ENCODE measurements at regions not wholly inside any gene's neighbourhood (a gene's known extent, or its start where the extent isn't known, plus 50 kb on each side); places are given as distances from the start of the nearest gene placed in this dataset.
"Not testable (repeated sequence)": the region's sequence is repeated elsewhere in the genome, so short reads cannot be mapped to it uniquely, and the experiment has no call there.

DNA sequence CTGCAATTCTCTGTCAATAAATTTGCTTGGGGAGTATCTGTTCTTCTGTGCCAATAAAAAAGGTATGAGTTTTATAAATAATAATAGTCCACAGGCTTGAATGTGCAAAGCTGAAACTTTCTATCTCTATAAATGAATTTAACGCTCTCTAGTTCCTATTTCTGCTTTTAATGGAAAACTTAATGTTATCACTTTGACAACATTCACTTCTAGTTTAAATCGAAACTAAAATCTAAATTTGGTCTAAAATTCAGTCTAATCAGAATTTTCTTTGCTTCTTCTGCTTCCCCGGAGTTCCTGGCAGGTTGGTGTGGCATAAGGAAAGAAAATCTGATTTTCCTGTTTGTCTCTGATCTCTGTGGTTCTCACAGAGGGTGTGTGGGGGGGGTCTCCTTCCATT lies 450.1 kb upstream of the TBL1XR1 start:
- TF ChIP-seq, protein P1, sequence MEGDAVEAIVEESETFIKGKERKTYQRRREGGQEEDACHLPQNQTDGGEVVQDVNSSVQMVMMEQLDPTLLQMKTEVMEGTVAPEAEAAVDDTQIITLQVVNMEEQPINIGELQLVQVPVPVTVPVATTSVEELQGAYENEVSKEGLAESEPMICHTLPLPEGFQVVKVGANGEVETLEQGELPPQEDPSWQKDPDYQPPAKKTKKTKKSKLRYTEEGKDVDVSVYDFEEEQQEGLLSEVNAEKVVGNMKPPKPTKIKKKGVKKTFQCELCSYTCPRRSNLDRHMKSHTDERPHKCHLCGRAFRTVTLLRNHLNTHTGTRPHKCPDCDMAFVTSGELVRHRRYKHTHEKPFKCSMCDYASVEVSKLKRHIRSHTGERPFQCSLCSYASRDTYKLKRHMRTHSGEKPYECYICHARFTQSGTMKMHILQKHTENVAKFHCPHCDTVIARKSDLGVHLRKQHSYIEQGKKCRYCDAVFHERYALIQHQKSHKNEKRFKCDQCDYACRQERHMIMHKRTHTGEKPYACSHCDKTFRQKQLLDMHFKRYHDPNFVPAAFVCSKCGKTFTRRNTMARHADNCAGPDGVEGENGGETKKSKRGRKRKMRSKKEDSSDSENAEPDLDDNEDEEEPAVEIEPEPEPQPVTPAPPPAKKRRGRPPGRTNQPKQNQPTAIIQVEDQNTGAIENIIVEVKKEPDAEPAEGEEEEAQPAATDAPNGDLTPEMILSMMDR (IDR thresholded peaks at IDR 0.05; ENCODE audit: control insufficient read depth, insufficient read depth, low read depth, low read length, missing control alignments): no peak
- no peak for DNase-seq (ENCODE audit: low read depth)
- H3K4me3 ChIP-seq (ENCODE audit: control insufficient read depth, low read depth, low read length): no peak overlapping the region

DNA sequence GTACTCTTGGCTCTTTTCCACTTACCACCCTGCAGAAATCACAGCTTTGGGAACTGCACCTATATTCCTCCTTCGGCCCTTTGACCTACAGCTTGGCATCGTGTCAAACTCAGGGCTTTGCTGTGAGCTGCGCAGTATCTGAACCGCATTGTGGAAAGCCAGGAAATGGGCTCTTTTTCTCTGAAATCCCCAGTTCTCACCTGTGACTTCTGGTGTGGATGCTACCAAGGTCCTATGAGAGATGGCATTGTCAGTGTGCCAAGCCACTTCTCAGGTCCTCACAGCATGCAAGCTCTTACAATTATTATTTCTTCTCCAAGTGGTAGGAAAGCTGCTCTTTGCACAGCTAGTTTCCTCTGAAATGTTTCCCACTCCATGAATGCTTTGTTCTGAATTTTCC lies 450.6 kb upstream of the TBL1XR1 start:
- no peak overlapping the region for H3K4me3 ChIP-seq (ENCODE audit: control insufficient read depth, low read depth, low read length)
- DNase-seq (ENCODE audit: low read depth): no peak
- TF ChIP-seq, protein P1 (IDR thresholded peaks at IDR 0.05; ENCODE audit: control insufficient read depth, insufficient read depth, low read depth, low read length, missing control alignments): no peak

DNA sequence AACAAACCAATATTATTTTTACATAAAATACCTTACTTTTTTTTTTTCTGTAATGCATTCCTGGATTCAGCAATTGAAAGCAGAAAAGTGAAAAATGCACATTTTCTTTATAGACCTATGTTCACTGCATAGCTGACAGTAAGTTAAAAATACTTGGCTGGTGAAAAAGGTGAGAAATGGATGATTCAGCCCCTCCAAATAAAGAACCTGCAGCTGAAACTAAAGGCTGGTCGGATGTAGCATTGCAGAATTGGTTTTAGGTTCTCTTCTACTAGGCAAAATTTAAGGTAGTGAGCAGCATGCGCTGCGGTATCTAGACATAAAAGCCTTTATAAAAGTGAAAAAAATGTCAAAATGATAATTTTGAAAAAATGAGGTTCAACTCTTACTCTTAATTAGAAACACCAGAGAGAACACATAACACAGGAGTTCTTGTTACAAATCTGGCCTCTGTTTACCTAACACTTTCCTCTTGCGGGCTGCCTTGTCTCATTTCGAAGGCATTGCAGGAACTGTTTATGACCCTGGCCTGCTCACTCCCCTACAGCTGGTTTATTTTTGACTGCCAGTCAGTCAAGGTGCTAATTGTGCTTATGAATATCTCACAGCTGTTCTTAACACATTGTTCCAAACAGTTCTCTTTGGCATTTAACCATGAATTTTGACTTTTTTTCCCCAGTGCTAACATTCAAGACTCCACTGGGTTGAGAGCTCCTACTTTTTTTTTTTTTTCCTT lies 455.4 kb upstream of the TBL1XR1 start:
- no peak overlapping the region for H3K4me3 ChIP-seq (ENCODE audit: control insufficient read depth, low read depth, low read length)
- TF ChIP-seq, protein P1 (IDR thresholded peaks at IDR 0.05; ENCODE audit: control insufficient read depth, insufficient read depth, low read depth, low read length, missing control alignments): no peak
- DNase-seq (ENCODE audit: low read depth): no peak

DNA sequence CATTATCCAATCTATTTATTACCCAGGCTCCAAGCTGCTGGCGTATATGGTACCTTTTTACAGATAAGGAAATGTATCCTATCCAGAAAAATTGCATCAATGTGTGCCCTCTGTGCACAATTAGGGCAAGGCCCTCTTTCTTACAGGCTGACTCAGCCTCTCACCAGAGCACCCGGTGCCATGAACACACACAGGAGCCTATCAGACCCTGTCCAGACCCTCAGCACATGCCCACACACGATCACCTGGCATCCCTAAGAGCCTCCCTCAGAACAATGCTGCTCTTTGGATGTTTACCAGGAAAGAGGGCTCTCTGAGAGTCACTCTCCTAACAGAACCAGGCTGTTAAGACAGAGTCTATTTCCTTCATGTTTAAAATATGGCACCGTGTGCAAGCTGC lies 460.0 kb upstream of the TBL1XR1 start:
- H3K4me3 ChIP-seq (ENCODE audit: control insufficient read depth, low read depth, low read length): no peak overlapping the region
- TF ChIP-seq, protein P1 (IDR thresholded peaks at IDR 0.05; ENCODE audit: control insufficient read depth, insufficient read depth, low read depth, low read length, missing control alignments): no peak
- DNase-seq (ENCODE audit: low read depth): no peak

DNA sequence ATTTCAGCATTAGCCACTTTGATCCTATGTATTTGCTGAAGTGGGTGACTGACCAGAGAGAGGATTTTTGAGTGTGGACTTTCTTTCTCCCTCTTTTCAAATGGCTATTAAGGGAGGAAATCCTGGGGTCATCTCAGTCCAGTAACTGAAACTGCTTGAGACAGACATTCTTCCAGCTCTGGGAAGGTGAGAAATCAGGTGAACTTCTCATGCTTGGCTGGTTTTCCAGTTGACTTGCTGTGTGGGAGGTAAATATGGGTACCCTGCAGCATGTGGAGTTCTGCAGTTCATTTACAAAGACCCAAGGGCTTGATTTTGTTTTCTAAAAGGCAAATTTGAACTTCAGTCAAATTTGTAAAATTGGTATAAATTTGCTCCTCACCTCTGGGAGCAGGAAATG lies 461.1 kb upstream of the TBL1XR1 start:
- no peak for DNase-seq (ENCODE audit: low read depth)
- TF ChIP-seq, protein P1 (IDR thresholded peaks at IDR 0.05; ENCODE audit: control insufficient read depth, insufficient read depth, low read depth, low read length, missing control alignments): no peak

DNA sequence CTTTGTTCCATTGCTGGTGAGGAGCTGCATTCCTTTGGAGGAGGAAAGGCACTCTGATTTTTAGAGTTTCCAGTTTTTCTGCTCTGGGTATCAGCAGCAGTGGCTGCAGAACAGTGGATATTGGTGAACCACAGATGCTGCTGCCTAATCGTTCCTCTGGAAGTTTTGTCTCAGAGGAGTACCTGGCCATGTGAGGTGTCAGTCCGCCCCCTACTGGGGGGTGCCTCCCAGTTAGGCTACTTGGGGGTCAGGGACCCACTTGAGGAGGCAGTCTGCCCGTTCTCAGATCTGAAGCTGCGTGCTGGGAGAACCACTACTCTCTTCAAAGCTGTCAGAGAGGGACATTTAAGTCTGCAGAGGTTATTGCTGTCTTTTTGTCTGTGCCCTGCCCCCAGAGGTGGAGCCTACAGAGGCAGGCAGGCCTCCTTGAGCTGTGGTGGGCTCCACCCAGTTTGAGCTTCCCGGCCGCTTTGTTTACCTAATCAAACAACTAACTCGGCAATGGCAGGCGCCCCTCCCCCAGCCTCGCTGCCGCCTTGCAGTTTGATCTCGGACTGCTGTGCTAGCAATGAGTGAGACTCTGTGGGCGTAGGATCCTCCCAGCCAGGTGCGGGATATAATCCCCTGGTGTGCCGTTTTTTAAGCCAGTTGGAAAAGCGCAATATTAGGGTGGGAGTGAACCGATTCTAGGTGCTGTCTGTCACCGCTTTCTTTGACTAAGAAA lies 467.3 kb upstream of the TBL1XR1 start:
- DNase-seq (ENCODE audit: low read depth); H3K4me3 ChIP-seq (ENCODE audit: control insufficient read depth, low read depth, low read length): not testable (repeated sequence)

More for the DNA sequence above, 461.1 kb upstream of the TBL1XR1 start:
- no peak overlapping the region for H3K4me3 ChIP-seq (ENCODE audit: control insufficient read depth, low read depth, low read length)

DNA sequence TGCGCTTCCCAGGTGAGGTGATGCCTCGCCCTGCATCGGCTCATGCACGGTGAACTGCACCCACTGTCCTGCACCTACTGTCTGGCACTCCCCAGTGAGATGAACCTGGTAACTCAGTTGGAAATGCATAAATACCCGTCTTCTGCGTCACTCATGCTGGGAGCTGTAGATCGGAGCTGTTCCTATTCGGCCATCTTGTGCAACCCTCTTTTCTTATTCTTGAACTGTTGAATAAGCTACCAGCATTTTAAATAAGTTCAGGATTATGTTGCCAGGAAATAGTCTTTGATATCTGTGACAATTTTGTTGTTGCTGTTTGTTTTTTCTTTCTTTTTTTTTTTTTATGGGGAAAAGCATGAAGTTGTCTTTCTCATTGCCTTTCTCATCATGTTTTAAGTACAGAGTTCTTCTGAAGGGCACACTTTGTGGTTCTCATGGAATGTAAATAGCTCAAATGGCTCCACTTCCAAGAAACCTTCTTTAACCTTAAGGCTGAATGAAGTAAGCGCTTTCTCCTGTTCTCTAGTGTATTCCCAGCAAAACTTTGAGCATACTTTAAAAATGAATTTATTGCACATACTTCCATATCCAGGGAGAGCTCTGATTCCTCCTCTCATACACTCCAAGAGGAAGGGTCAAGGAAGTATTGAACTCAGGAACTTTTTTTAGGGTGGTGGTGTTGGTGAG lies 468.0 kb upstream of the TBL1XR1 start:
- peak; percentile 17 for DNase-seq (ENCODE audit: low read depth)

More for the DNA sequence above, 468.0 kb upstream of the TBL1XR1 start:
- H3K4me3 ChIP-seq (ENCODE audit: control insufficient read depth, low read depth, low read length): no peak overlapping the region
- TF ChIP-seq, protein P1 (IDR thresholded peaks at IDR 0.05; ENCODE audit: control insufficient read depth, insufficient read depth, low read depth, low read length, missing control alignments): no peak
